IMR-90 (cell line): ENCODE measurements at regions not wholly inside any gene's neighbourhood (a gene's known extent, or its start where the extent isn't known, plus 50 kb on each side); places are given as distances from the start of the nearest gene placed in this dataset.

Source experiments
- ATAC-seq: fragments of 200-7000 bp; cut with Tn5 transposase; 2 replicates; pipeline ENCODE4 v1.9.1; 2020; ENCODE audit warnings: low read depth, mild to moderate bottlenecking, moderate library complexity
- BruUV-seq: library from RNA; stranded (reverse); fragments of 400-500 nt; replicated peaks from 2 replicates; lab custom pipeline; 2021; lab: Mats Ljungman, UMichigan
- CTCF ChIA-PET: fragments of 300-600 bp; formaldehyde crosslinking; extraction: SDS; loops from one replicate; lab custom pipeline; 2021; ENCODE audit warnings: antibody characterized with exemption; lab: Yijun Ruan, JAX
- POLR2A ChIA-PET: fragments of 300-600 bp; sonication (Branson Sonifier 250); formaldehyde crosslinking; loops from one replicate; lab custom pipeline; 2022; ENCODE audit warnings: antibody characterized with exemption; ENCODE audit not compliant: unreplicated experiment; lab: Charles Lee
- DNase-seq: peaks from one replicate; pipeline ENCODE4 v3.0.0; 2013
- H2AFZ ChIP-seq: replicated peaks from 2 replicates; pipeline ENCODE3; 2013; ENCODE audit warnings: low read length, mild to moderate bottlenecking; ENCODE audit not compliant: poor library complexity
- H2AK5ac ChIP-seq: 2 replicates; pipeline ENCODE4 v1.6.1; 2013; ENCODE audit warnings: low read depth, low read length, inconsistent platforms
- H2AK9ac ChIP-seq: replicated peaks from 2 replicates; pipeline ENCODE3; 2013; ENCODE audit warnings: mild to moderate bottlenecking, low read depth, low read length, moderate library complexity; ENCODE audit not compliant: poor library complexity
- H2BK120ac ChIP-seq: 2 replicates; pipeline ENCODE4 v1.6.1; 2013; ENCODE audit warnings: low read depth, low read length, inconsistent platforms
- H2BK15ac ChIP-seq: 3 replicates; pipeline ENCODE4 v1.6.1; 2013; ENCODE audit warnings: low read depth, low read length, inconsistent platforms
- H2BK20ac ChIP-seq: 2 replicates; pipeline ENCODE4 v1.6.1; 2013; ENCODE audit warnings: low read depth, mild to moderate bottlenecking, inconsistent platforms, low read length, moderate library complexity
- H2BK5ac ChIP-seq: 2 replicates; pipeline ENCODE4 v1.6.1; 2013; ENCODE audit warnings: mild to moderate bottlenecking, low read depth, low read length, inconsistent platforms; ENCODE audit not compliant: poor library complexity, severe bottlenecking
- H3K14ac ChIP-seq: replicated peaks from 2 replicates; pipeline ENCODE4 v1.6.1; 2013; ENCODE audit warnings: low read depth, low read length, inconsistent platforms
- H3K18ac ChIP-seq: 2 replicates; pipeline ENCODE4 v1.6.1; 2013; ENCODE audit warnings: low read depth, low read length, control low read depth
- H3K23ac ChIP-seq: 2 replicates; pipeline ENCODE4 v1.6.1; 2013; ENCODE audit warnings: low read depth, low read length, inconsistent platforms
- H3K27ac ChIP-seq: 2 replicates; pipeline ENCODE4 v1.5.1; 2013; ENCODE audit warnings: mild to moderate bottlenecking, control low read depth, low read length; ENCODE audit not compliant: insufficient read depth
- H3K27me3 ChIP-seq: 2 replicates; pipeline ENCODE4 v1.6.1; 2013; ENCODE audit warnings: low read length; ENCODE audit not compliant: control insufficient read depth, insufficient read depth
- H3K36me3 ChIP-seq: 2 replicates; pipeline ENCODE4 v1.6.1; 2013; ENCODE audit warnings: low read length, mixed read lengths; ENCODE audit not compliant: control insufficient read depth, insufficient read depth
- H3K4ac ChIP-seq: 2 replicates; pipeline ENCODE4 v1.6.1; 2013; ENCODE audit warnings: low read depth, low read length, inconsistent platforms
- H3K4me1 ChIP-seq: 2 replicates; pipeline ENCODE4 v1.6.1; 2013; ENCODE audit warnings: low read length, mixed read lengths; ENCODE audit not compliant: control insufficient read depth, insufficient read depth
- H3K4me2 ChIP-seq: 2 replicates; pipeline ENCODE4 v1.6.1; 2013; ENCODE audit warnings: low read depth, mild to moderate bottlenecking, control low read depth, low read length, moderate library complexity
- H3K4me3 ChIP-seq: 2 replicates; pipeline ENCODE4 v1.5.1; 2013; ENCODE audit warnings: low read depth, mild to moderate bottlenecking, control low read depth, low read length, moderate library complexity; ENCODE audit not compliant: insufficient read depth
- H3K56ac ChIP-seq: 2 replicates; pipeline ENCODE4 v1.6.1; 2013; ENCODE audit warnings: low read length, inconsistent platforms; ENCODE audit not compliant: insufficient read depth; ENCODE audit errors: extremely low read depth
- H3K79me1 ChIP-seq, 2 experiments: 2 replicates each; pipeline ENCODE4 v1.6.1; 2013; ENCODE audit warnings: low read length in 2 of 2, inconsistent platforms in 1 of 2, low read depth in 1 of 2
- H3K9ac ChIP-seq: 2 replicates; pipeline ENCODE4 v1.6.1; 2013; ENCODE audit warnings: low read depth, low read length, control low read depth
- H3K9me1 ChIP-seq: 2 replicates; pipeline ENCODE4 v1.6.1; 2013; ENCODE audit warnings: low read length, inconsistent platforms; ENCODE audit not compliant: insufficient read depth
- H3K9me3 ChIP-seq: 2 replicates; pipeline ENCODE4 v1.6.1; 2013; ENCODE audit warnings: low read length; ENCODE audit not compliant: control insufficient read depth, insufficient read depth
- H4K20me1 ChIP-seq: 2 replicates; pipeline ENCODE4 v1.6.1; 2013; ENCODE audit warnings: low read length, inconsistent platforms; ENCODE audit not compliant: insufficient read depth
- H4K5ac ChIP-seq: 2 replicates; pipeline ENCODE4 v1.6.1; 2013; ENCODE audit warnings: mild to moderate bottlenecking, low read depth, low read length, control low read depth
- H4K8ac ChIP-seq, 2 experiments: 2 replicates each; pipeline ENCODE4 v1.6.1; 2013; ENCODE audit warnings: low read depth in 2 of 2, low read length in 2 of 2, control low read depth in 1 of 2, inconsistent platforms in 1 of 2
- H4K91ac ChIP-seq: 2 replicates; pipeline ENCODE4 v1.6.1; 2013; ENCODE audit warnings: low read depth, low read length, inconsistent platforms; ENCODE audit not compliant: insufficient read depth
- BHLHE40 ChIP-seq: fragments of 150-350 bp; IDR thresholded peaks from 2 replicates; pipeline ENCODE4 v1.6.1; 2016; ENCODE audit warnings: mild to moderate bottlenecking, low read depth, low read length
- CEBPB ChIP-seq: IDR thresholded peaks from 2 replicates; pipeline ENCODE4 v1.6.1; 2012; ENCODE audit warnings: low read depth, low read length, improper control_type of control experiment
- CHD1 ChIP-seq: IDR thresholded peaks from 2 replicates; pipeline ENCODE4 v1.6.1; 2012; ENCODE audit warnings: low read depth, low read length, improper control_type of control experiment
- FOS ChIP-seq: fragments of 150-350 bp; IDR thresholded peaks from 2 replicates; pipeline ENCODE4 v1.6.1; 2016; ENCODE audit warnings: low read depth, low read length
- MAFK ChIP-seq: IDR thresholded peaks from 2 replicates; pipeline ENCODE4 v1.6.1; 2012; ENCODE audit warnings: low read depth, low read length, improper control_type of control experiment
- MAZ ChIP-seq: IDR thresholded peaks from 2 replicates; pipeline ENCODE4 v1.6.1; 2012; ENCODE audit warnings: low read depth, mild to moderate bottlenecking, low read length, improper control_type of control experiment, moderate library complexity, borderline replicate concordance
- MXI1 ChIP-seq: IDR thresholded peaks from 2 replicates; pipeline ENCODE4 v1.6.1; 2012; ENCODE audit warnings: low read depth, mild to moderate bottlenecking, low read length, moderate library complexity, borderline replicate concordance
- NFE2L2 ChIP-seq: fragments of 150-350 bp; IDR thresholded peaks from 2 replicates; pipeline ENCODE4 v1.6.1; 2016; ENCODE audit warnings: low read depth, mild to moderate bottlenecking, low read length
- POLR2A ChIP-seq: IDR thresholded peaks from 2 replicates; pipeline ENCODE4 v1.6.1; 2012; ENCODE audit warnings: mild to moderate bottlenecking, low read depth, low read length
- RAD21 ChIP-seq: IDR thresholded peaks from 2 replicates; pipeline ENCODE4 v1.6.1; 2012; ENCODE audit warnings: low read length, improper control_type of control experiment
- RCOR1 ChIP-seq: IDR thresholded peaks from 2 replicates; pipeline ENCODE4 v1.6.1; 2012; ENCODE audit warnings: mild to moderate bottlenecking, low read length, improper control_type of control experiment; ENCODE audit not compliant: insufficient replicate concordance
- RFX5 ChIP-seq: IDR thresholded peaks from 2 replicates; pipeline ENCODE4 v1.8.0; 2012; ENCODE audit warnings: low read depth, mild to moderate bottlenecking, low read length, moderate library complexity
- SMC3 ChIP-seq: fragments of 150-350 bp; IDR thresholded peaks from 2 replicates; pipeline ENCODE4 v1.6.1; 2016; ENCODE audit warnings: low read depth, mild to moderate bottlenecking, antibody characterized with exemption, low read length, moderate library complexity
- WGBS, 2 experiments: methylation state at CpG; one replicate each; pipeline versions ENCODE4 v1.1.5 to v1.1.7; 2013; ENCODE audit warnings: missing lambda C conversion rate in 2 of 2; ENCODE audit not compliant: insufficient read length in 1 of 2; ENCODE audit errors: extremely low coverage in 2 of 2; 5-methylcytosine and 5-hydroxymethylcytosine counted together
- dilution Hi-C: fragments of 300-500 bp; cut with HindIII; formaldehyde crosslinking; loops from one replicate; pipeline ENCODE4 v1.14.3; 2018; ENCODE audit warnings: low sequenced_read_pairs; ENCODE audit not compliant: unreplicated experiment
- in situ Hi-C: fragments of 300-500 bp; cut with MboI; formaldehyde crosslinking; loops from 3 replicates; pipeline ENCODE4 v1.14.3; 2019; ENCODE audit warnings: low sequenced_read_pairs, inconsistent platforms, mixed read lengths
- intact Hi-C: fragments of 100-400 bp; cut with micrococcal nuclease; formaldehyde crosslinking; loops from 2 replicates; pipeline ENCODE4 v1.10.0; 2022
- TF ChIP-seq, protein P1 (sequence below): fragments of 150-350 bp; IDR thresholded peaks from 2 replicates; pipeline ENCODE4 v1.6.1; 2016; ENCODE audit warnings: low read depth, mild to moderate bottlenecking, low read length, moderate library complexity, borderline replicate concordance
- TF ChIP-seq, protein P2 (sequence below): fragments of 150-350 bp; IDR thresholded peaks from 2 replicates; pipeline ENCODE4 v1.6.1; 2017; ENCODE audit warnings: mild to moderate bottlenecking, antibody characterized with exemption, low read length, low read depth
- TF ChIP-seq, protein P3 (sequence below): conservative IDR thresholded peaks from 2 replicates; pipeline ENCODE4 v1.5.1; 2012; ENCODE audit warnings: mild to moderate bottlenecking, low read depth, low read length, improper control_type of control experiment

DNA sequence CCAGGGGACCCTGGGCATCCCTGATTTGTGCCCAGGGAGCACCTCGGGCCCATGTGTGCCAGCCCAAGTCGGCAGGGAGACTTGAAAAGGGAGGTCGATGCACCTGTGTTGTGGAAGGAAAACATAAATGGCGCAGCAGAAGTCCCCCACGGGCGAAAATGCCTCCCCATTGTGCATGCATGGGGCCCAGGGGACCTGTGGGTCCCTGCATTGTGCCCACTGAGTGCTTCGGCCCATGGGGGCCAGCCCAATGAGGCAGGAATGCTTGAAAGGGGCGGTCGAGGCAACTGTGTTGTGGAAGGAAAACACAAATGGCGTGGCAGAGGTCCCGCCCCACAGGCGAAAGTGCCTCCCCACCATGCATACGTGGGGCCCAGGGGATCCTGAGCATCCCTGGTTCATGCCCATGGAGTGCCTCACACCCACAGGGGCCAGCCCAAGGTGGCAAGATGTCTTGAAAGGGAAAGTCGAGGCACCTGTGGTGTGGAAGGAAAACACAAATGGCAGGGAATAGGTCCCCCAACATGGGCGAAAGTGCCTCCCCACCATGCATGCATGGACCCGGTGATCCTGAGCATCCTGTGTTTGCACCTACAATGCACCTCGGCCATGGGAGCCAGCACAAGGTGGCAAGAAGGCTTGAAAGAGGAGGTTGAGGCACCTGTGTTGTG, 368.0 kb downstream of the ALG10 start:
- Histone ChIP-seq H3K4ac (no peak overlapping the region), H4K91ac (no peak overlapping the region), H2AK5ac (no peak overlapping the region), H2AFZ (no peak overlapping the region), H2BK5ac (no peak overlapping the region), H3K14ac (no peak overlapping the region), H3K79me1 (no peaks in the 10 kb centered on the region), H4K20me1 (no peaks in the 10 kb centered on the region), H3K56ac (no peak overlapping the region), H3K23ac (no peak overlapping the region), H3K27me3 (no peaks in the 10 kb centered on the region), H2BK120ac (no peak overlapping the region), H3K18ac (no peak overlapping the region), H3K9me1 (no peaks in the 10 kb centered on the region), H3K9me3 (peaks cover 49% of the 10 kb centered on the region), H3K4me2 (no peak overlapping the region), H3K36me3 (no peaks in the 10 kb centered on the region), H3K9ac (no peak overlapping the region), H4K8ac (no peak overlapping the region), H3K27ac (no peak overlapping the region), H2BK15ac (no peak overlapping the region), H3K4me3 (no peak overlapping the region), H3K4me1 (no peaks in the 10 kb centered on the region), H4K5ac (no peak overlapping the region), H2AK9ac (no peak overlapping the region), H2BK20ac (no peak overlapping the region)
- dilution Hi-C loops (no loop called here), intact Hi-C loops (no loop called here), in situ Hi-C loops (no loop called here)
- ChIA-PET CTCF (no interaction called here), POLR2A (no interaction called here)
- DNase-seq, result no peak
- TF ChIP-seq NFE2L2 (no peak), MXI1 (no peak), SMC3 (no peak), MAFK (no peak), BHLHE40 (no peak), FOS (no peak), CEBPB (no peak), RAD21 (no peak), MAZ (no peak), RFX5 (no peak), RCOR1 (no peak), POLR2A (no peak), CHD1 (no peak)
- TF ChIP-seq, protein P1, sequence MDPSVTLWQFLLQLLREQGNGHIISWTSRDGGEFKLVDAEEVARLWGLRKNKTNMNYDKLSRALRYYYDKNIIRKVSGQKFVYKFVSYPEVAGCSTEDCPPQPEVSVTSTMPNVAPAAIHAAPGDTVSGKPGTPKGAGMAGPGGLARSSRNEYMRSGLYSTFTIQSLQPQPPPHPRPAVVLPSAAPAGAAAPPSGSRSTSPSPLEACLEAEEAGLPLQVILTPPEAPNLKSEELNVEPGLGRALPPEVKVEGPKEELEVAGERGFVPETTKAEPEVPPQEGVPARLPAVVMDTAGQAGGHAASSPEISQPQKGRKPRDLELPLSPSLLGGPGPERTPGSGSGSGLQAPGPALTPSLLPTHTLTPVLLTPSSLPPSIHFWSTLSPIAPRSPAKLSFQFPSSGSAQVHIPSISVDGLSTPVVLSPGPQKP, result no peak
- TF ChIP-seq, protein P2, sequence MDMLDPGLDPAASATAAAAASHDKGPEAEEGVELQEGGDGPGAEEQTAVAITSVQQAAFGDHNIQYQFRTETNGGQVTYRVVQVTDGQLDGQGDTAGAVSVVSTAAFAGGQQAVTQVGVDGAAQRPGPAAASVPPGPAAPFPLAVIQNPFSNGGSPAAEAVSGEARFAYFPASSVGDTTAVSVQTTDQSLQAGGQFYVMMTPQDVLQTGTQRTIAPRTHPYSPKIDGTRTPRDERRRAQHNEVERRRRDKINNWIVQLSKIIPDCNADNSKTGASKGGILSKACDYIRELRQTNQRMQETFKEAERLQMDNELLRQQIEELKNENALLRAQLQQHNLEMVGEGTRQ, result no peak
- TF ChIP-seq, protein P3, sequence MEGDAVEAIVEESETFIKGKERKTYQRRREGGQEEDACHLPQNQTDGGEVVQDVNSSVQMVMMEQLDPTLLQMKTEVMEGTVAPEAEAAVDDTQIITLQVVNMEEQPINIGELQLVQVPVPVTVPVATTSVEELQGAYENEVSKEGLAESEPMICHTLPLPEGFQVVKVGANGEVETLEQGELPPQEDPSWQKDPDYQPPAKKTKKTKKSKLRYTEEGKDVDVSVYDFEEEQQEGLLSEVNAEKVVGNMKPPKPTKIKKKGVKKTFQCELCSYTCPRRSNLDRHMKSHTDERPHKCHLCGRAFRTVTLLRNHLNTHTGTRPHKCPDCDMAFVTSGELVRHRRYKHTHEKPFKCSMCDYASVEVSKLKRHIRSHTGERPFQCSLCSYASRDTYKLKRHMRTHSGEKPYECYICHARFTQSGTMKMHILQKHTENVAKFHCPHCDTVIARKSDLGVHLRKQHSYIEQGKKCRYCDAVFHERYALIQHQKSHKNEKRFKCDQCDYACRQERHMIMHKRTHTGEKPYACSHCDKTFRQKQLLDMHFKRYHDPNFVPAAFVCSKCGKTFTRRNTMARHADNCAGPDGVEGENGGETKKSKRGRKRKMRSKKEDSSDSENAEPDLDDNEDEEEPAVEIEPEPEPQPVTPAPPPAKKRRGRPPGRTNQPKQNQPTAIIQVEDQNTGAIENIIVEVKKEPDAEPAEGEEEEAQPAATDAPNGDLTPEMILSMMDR, result no peak
- no peak for ATAC-seq
- WGBS, 2 experiments, result 60% methylated on average over 3 of the region's 17 CpGs; no CpG with 5 or more reads in 1 of the 2 experiments
- BruUV-seq, result no TSS peak
